NT2/D1 (cell line): ENCODE measurements at regions not wholly inside any gene's neighbourhood (a gene's known extent, or its start where the extent isn't known, plus 50 kb on each side); places are given as distances from the start of the nearest gene placed in this dataset.

Source experiments
- SUZ12 ChIP-seq: IDR thresholded peaks from 2 replicates; pipeline ENCODE4 v1.6.1; 2011; ENCODE audit not compliant: insufficient read length, insufficient read depth; ENCODE audit errors: extremely low read depth
- YY1 ChIP-seq: IDR thresholded peaks from 2 replicates; pipeline ENCODE4 v1.6.1; 2011; ENCODE audit not compliant: insufficient read length, insufficient read depth
- ZNF274 ChIP-seq: IDR thresholded peaks from 2 replicates; pipeline ENCODE4 v1.6.1; 2011; ENCODE audit warnings: mild to moderate bottlenecking, low read depth, low read length

DNA sequence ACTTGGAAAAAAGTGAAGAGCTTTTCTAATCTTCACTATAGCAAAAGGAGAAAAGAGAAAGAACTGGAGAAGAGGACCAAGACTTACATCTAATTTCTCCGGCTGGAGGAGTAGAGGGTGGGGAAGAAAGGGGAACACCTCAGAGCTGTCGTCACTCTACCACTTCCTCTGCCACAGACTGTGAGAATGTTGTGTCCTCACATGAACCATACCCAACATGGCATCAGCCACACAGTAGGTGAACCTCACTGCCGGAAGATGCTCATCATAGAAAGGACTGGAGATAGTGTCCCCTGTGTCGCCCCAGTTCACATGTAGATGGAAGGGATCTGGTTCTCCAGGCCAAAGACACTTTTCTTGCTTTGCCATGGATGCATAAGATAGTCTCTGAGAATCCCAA is 604.4 kb upstream of the NOX3 start:
- TF ChIP-seq ZNF274 (no peak), SUZ12 (no peak), YY1 (no peak)
